GM21390 (cell line): ENCODE measurements at regions not wholly inside any gene's neighbourhood (a gene's known extent, or its start where the extent isn't known, plus 50 kb on each side); places are given as distances from the start of the nearest gene placed in this dataset.
"Not testable (repeated sequence)": the region's sequence is repeated elsewhere in the genome, so short reads cannot be mapped to it uniquely, and the experiment has no call there.

Experiments used
- ATAC-seq: cut with Tn5 transposase; IDR thresholded peaks from one replicate; pipeline ENCODE4 v1.9.1; 2021; ENCODE audit not compliant: unreplicated experiment

DNA sequence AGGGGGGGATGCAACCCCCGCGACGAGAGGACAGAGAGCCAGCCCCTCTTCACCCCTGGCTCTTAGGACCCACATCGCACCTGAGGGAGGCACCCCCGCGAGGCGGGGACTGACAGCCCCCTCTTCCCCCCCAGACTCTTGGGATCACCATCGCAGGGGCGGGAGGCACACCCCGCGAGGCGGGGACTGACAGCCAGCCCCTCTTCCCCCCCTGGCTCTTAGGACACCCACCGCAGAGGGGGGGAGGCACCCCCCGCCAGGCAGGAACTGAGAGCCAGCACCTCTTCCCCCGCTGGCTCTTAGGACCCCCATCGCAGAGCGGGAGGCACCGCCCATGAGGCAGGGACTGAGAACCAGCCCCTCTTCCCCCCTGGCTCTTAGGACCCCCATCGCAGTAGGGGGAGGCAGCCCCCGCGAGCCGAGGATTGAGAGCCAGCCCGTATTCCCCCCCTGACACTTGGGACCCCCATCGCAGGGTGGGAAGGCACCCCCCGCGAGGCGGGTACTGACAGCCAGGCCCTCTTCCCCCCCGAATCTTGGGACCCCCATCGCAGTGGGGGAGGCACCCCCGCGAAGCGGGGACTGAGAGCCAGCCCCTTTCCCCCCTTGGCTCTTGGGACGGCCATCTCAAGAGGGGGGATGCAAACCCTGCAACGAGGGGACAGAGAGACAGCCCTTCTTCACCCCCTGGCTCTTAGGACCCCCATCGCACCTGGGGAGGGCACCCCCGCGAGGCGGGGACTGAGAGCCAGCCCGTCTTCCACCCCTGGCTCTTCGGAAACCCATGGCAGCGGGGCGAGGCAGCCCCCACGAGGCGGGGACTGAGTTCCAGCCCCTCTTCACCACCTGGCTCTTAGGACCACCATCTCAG, 2425.1 kb upstream of the PCDH20 start:
- ATAC-seq, result no peak

- no peak for ATAC-seq
These were observed 2422.9 kb upstream of the PCDH20 start for GRCh38 chr13:63838366-63839110.

- ATAC-seq, result not testable (repeated sequence)
These were observed 2422.1 kb upstream of the PCDH20 start for GRCh38 chr13:63837701-63838100.

DNA sequence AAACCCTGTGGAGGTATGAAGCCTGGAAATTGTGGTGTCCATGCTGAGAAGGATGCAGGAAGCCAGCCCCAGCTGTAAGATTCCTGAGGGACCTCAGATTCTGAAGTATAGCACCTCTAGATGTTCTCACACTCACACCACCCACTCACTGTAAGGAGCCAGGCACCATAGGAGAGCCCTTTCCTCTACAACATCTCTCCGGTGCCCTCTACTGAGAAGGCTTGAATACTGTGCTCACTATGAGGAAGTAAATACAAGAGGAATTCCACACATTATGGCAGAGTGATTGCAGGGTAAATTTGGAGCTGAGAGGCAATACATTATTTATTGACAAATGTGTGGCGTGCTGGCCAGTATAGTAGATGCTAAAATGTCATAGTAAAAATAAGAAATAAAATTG, 2414.0 kb upstream of the PCDH20 start:
- ATAC-seq, result not testable (repeated sequence)

DNA sequence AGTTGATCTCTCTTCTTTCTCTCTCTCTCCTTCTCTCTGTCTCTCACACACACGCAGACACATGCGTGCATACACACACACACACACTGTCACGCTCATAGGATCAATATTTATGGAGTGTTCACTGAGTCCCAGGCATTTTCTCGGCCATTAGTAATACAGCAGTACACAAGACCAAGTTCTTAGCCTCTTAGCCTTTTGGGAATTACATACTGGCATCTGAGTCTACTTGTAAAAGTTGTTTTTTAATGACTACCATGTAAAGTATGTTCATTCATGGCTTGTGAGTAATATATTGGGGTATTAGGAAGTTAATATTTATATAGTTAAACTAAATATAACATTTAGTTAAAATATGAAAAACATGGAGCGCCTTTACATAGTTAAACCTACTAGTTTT, 2406.1 kb upstream of the PCDH20 start:
- ATAC-seq, result not testable (repeated sequence)

- not testable (repeated sequence) for ATAC-seq
These were observed 2395.9 kb upstream of the PCDH20 start for GRCh38 chr13:63811428-63812004.

- ATAC-seq, result not testable (repeated sequence)
These were observed 2375.5 kb upstream of the PCDH20 start for GRCh38 chr13:63791134-63791533.

DNA sequence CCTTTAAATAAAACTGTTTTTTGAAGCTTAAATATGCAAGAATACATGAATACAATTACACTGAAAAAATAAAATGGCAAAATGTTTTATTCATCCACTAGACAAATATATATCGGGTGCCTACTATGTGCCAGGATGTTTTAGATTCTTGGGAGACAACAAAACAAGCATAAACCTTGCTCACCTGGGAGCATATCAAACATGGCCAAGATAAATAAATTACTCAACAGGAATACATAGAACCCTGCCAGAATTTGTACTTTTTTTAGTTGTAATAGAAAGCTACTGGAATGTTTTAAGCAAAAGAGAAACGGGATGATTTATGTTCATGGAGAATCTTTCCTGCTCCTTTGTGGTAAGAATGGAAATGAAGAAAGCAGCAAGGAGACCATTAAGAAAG, 2358.5 kb upstream of the PCDH20 start:
- no peak for ATAC-seq

DNA sequence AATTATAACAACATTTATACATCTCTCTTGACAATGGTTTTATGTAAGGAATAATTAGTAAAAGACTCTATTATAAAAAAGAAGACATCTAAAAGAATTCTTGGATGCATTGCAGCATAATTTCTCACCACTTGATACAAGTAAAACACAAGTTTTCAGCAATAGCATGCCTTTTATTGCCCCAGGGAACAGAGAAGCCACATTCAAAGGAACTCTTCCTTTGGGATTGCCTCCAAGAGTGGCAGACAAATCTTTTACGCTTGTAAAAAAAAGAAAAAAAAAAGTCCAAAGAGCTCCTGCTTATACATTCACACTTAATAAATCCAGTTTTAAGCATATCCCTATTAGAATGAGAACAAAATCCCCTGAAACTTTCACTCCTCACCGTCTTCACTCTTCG, 2357.8 kb upstream of the PCDH20 start:
- no peak for ATAC-seq

- ATAC-seq, result not testable (repeated sequence)
These were observed 2342.0 kb upstream of the PCDH20 start for GRCh38 chr13:63757683-63758082.

DNA sequence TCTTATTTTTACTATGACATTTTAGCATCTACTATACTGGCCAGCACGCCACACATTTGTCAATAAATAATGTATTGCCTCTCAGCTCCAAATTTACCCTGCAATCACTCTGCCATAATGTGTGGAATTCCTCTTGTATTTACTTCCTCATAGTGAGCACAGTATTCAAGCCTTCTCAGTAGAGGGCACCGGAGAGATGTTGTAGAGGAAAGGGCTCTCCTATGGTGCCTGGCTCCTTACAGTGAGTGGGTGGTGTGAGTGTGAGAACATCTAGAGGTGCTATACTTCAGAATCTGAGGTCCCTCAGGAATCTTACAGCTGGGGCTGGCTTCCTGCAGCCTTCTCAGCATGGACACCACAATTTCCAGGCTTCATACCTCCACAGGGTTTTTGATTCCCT, 2334.2 kb upstream of the PCDH20 start:
- not testable (repeated sequence) for ATAC-seq

- ATAC-seq, result not testable (repeated sequence)
These were observed 2326.1 kb upstream of the PCDH20 start for GRCh38 chr13:63741814-63742101.

- ATAC-seq, result no peak
These were observed 2325.6 kb upstream of the PCDH20 start for GRCh38 chr13:63741029-63741813.

DNA sequence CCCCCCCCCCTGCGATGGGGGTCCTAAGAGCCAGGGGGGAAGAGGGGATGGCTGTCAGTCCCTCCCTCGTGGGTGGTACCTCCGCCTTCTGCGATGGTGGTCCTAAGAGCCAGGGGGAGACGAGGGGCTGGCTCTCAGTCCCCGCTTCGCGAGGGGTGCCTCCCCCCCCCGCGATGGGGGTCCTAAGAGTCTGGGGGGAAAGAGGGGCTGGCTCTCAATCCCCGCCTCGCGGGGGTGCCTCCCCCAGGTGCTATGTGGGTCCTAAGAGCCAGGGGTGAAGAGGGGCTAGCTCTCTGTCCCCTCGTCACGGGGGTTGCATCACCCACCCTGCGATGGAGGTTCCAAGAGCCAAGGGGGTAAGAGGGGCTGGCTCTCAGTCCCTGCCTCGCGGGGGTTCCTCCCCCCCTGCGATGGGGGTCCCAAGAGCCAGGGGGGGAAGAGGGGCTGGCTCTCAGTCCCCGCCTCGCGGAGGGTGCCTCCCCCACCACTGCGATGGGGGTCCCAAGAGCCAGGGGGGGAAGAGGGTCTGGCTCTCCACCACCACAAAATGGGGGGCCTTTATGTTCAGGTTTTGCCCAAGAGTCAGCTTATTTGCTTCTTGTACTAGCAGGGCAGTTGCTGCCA, 2323.6 kb upstream of the PCDH20 start:
- not testable (repeated sequence) for ATAC-seq

- no peak for ATAC-seq
These were observed 2321.8 kb upstream of the PCDH20 start for GRCh38 chr13:63737418-63737817.

- no peak for ATAC-seq
These were observed 2316.2 kb upstream of the PCDH20 start for GRCh38 chr13:63731896-63732295.

- not testable (repeated sequence) for ATAC-seq
These were observed 2296.5 kb upstream of the PCDH20 start for GRCh38 chr13:63712159-63712558.

GRCh38 chr13:63706751-63707150, 2291.1 kb upstream of the PCDH20 start:
- no peak for ATAC-seq

DNA sequence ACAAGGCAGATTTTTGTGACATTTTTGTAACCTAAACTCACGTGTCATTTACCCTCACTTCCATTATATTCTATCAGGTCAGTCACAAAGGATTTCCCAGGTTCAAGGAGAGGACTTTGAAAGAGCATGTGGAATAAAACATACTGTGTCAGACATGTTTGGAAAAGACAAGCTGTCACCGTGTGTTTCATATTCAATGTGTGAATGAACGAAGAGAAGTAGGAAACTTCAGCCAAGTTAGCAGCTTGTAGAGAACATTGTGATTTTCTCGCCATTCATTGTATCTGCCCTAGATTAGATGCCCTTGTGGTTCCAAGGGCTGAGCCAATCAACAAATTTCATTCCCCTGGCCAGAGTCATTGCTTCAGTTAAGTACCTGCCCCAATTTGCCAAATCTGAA, 2288.9 kb upstream of the PCDH20 start:
- no peak for ATAC-seq

GRCh38 chr13:63700350-63700749, 2284.7 kb upstream of the PCDH20 start:
- no peak for ATAC-seq

DNA sequence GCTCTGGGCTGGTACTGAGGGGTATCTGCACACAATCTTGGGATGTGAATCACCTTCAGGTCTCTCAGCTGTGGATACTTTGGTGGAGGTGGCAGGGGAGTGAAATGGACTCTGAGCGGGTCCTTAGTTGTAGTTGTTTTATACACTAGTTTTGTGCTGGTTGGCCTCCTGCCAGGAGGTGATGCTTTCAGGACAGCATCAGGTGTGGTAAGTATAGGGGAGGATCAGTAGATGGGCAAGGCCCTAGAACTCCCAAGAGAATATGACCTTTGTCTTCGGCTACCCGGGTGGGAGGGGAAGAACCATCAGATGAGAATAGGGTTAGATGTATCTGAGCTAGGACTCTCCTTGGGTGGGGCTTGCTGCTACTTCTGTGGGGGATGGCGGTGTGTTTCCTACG, 2284.3 kb upstream of the PCDH20 start:
- no peak for ATAC-seq
